ENCODE measurements at regions not wholly inside any gene's neighbourhood (a gene's known extent, or its start where the extent isn't known, plus 50 kb on each side); places are given as distances from the start of the nearest gene placed in this dataset.

GRCh38 chr1:22362626-22363402 is 88.8 kb upstream of the ZBTB40 start:
- no peak for DNase-seq

- DNase-seq: no peak
Observed at GRCh38 chr1:22363403-22364325, 88.0 kb upstream of the ZBTB40 start.

- DNase-seq: no peak
Observed at GRCh38 chr1:22364326-22364650, 87.4 kb upstream of the ZBTB40 start.

GRCh38 chr1:22364764-22365163 is 86.9 kb upstream of the ZBTB40 start:
- DNase-seq: no peak

GRCh38 chr1:22365331-22366295 is 86.0 kb upstream of the ZBTB40 start:
- peak; percentile 76 for DNase-seq

- no peak for DNase-seq
Observed at GRCh38 chr1:22366346-22366745, 85.3 kb upstream of the ZBTB40 start.

GRCh38 chr1:22368125-22368524 is 83.5 kb upstream of the ZBTB40 start:
- DNase-seq: no peak

GRCh38 chr1:22369294-22370189 is 82.1 kb upstream of the ZBTB40 start:
- DNase-seq: no peak

- no peak for DNase-seq
Observed at GRCh38 chr1:22370190-22370498, 81.5 kb upstream of the ZBTB40 start.

- DNase-seq: no peak
Observed at GRCh38 chr1:22371408-22371807, 80.2 kb upstream of the ZBTB40 start.

- DNase-seq: no peak
Observed at GRCh38 chr1:22373252-22373651, 78.4 kb upstream of the ZBTB40 start.

GRCh38 chr1:22374001-22374400 is 77.7 kb upstream of the ZBTB40 start:
- DNase-seq: no peak

- DNase-seq: no peak
Observed at GRCh38 chr1:22375601-22376000, 76.0 kb upstream of the ZBTB40 start.

GRCh38 chr1:22376001-22376400 is 75.7 kb upstream of the ZBTB40 start:
- DNase-seq: no peak

GRCh38 chr1:22376546-22376945 is 75.1 kb upstream of the ZBTB40 start:
- DNase-seq: no peak

GRCh38 chr1:22376976-22377375 is 74.7 kb upstream of the ZBTB40 start:
- peak; percentile 36 for DNase-seq

GRCh38 chr1:22379566-22379965 is 72.1 kb upstream of the ZBTB40 start:
- DNase-seq: peak; percentile 37

- peak; percentile 84 for DNase-seq
Observed at GRCh38 chr1:22380024-22380785, 71.4 kb upstream of the ZBTB40 start.

- no peak for DNase-seq
Observed at GRCh38 chr1:22383526-22384294, 67.9 kb upstream of the ZBTB40 start.

GRCh38 chr1:22385537-22385936 is 66.1 kb upstream of the ZBTB40 start:
- no peak for DNase-seq

Measured in fibroblast of skin of right biceps (primary cell).